GM08714 (cell line): ENCODE measurements at regions not wholly inside any gene's neighbourhood (a gene's known extent, or its start where the extent isn't known, plus 50 kb on each side); places are given as distances from the start of the nearest gene placed in this dataset.

Source experiments
- H3K4me3 ChIP-seq: fragments of 200-500 bp; sonication (Bioruptor generic); 2 replicates; pipeline ENCODE4 v1.5.1; 2014; ENCODE audit warnings: mild to moderate bottlenecking, low read length, inconsistent platforms
- ZNF274 ChIP-seq: IDR thresholded peaks from 2 replicates; pipeline ENCODE4 v1.6.1; 2012; ENCODE audit warnings: mild to moderate bottlenecking, low read depth, low read length

DNA sequence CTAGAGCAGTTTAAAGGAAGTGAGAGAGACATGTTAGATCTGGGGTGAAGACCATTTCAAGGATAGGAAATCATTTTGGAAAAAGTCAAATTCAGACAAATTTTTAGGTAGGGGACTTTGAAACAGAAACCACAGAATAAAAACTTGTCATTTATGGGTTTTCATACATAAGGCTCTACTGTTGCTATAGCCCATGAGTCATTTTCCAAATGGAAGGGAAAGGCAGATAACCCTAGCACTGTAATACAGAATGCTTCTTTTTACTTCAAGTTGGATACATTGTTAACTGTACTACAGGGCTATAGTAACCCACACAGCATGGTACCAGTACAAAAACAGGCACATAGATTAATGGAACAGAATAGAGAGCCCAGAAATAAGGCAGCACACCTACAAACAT lies 455.4 kb downstream of the EBF1 start:
- H3K4me3 ChIP-seq: no peak overlapping the region
- TF ChIP-seq ZNF274: no peak

DNA sequence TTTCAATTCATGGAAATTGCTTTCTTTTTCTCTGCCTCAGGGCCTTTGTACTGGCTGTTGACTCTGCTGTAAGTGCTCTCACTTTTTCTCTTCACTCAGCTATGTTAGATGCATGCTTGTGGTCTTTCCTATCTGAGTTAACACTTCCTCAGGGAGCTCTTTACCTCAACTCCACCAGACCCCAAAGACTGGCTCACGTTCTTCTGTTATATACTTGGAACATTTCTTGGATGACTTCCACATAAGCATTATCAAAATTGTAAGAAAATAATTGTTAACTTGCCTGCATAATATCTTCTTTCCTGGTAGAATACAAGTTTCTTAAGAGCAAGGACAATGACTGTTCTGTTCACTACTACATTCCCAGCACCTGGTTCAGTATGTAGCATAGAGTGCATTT lies 455.9 kb downstream of the EBF1 start:
- TF ChIP-seq ZNF274: no peak
- H3K4me3 ChIP-seq: no peak overlapping the region

GRCh38 chr5:158642879-158643278 lies 456.8 kb downstream of the EBF1 start:
- TF ChIP-seq ZNF274: no peak
- no peak overlapping the region for H3K4me3 ChIP-seq

GRCh38 chr5:158641016-158641415 lies 458.7 kb downstream of the EBF1 start:
- no peak overlapping the region for H3K4me3 ChIP-seq
- no peak for TF ChIP-seq ZNF274

GRCh38 chr5:158640593-158640980 lies 459.1 kb downstream of the EBF1 start:
- no peak for TF ChIP-seq ZNF274
- no peak overlapping the region for H3K4me3 ChIP-seq

- H3K4me3 ChIP-seq: no peak overlapping the region
- TF ChIP-seq ZNF274: no peak
Measured at GRCh38 chr5:158639881-158640592, 459.7 kb downstream of the EBF1 start.

DNA sequence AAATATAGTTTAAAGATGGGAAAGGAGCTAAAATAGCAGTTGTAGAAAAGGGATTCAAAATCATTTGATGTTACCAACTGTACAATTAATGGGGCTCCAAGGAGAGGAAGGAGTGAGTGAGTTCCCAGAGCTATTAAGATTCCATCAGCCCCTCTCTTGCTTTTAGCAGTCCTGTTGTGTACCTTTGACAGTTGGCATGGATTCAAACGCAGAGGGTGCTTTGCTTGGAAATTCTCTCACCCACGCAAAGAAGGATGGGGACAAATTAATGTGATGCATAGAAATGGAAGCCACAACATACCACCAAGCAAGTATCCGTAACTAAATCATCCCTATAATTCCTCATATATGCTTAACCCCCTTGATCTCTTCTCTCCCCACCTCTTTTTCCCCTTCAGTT lies 461.3 kb downstream of the EBF1 start:
- no peak for TF ChIP-seq ZNF274
- H3K4me3 ChIP-seq: no peak overlapping the region

DNA sequence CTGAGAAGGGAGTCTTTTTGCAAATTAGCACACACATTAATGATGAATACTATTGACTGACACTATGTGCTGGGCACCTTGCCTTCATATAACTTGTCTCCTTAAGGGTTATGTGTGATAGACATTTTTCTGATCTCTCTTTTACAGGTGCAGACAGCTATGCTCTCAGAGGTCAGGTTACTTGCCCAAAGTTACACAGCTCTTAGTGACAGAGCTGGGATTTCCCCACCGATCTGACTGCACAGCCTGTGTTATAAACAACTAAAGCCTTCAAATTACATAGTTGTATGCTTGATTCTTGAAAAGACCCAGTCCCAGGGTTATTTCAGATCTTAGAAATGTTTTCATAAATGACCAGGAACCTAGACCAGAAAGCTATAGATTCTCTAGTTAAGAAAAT lies 462.7 kb downstream of the EBF1 start:
- no peak overlapping the region for H3K4me3 ChIP-seq
- TF ChIP-seq ZNF274: no peak

GRCh38 chr5:158635565-158635964 lies 464.2 kb downstream of the EBF1 start:
- TF ChIP-seq ZNF274: no peak
- H3K4me3 ChIP-seq: no peak overlapping the region

- H3K4me3 ChIP-seq: no peak overlapping the region
- TF ChIP-seq ZNF274: no peak
Measured at GRCh38 chr5:158634714-158635113, 465.0 kb downstream of the EBF1 start.

DNA sequence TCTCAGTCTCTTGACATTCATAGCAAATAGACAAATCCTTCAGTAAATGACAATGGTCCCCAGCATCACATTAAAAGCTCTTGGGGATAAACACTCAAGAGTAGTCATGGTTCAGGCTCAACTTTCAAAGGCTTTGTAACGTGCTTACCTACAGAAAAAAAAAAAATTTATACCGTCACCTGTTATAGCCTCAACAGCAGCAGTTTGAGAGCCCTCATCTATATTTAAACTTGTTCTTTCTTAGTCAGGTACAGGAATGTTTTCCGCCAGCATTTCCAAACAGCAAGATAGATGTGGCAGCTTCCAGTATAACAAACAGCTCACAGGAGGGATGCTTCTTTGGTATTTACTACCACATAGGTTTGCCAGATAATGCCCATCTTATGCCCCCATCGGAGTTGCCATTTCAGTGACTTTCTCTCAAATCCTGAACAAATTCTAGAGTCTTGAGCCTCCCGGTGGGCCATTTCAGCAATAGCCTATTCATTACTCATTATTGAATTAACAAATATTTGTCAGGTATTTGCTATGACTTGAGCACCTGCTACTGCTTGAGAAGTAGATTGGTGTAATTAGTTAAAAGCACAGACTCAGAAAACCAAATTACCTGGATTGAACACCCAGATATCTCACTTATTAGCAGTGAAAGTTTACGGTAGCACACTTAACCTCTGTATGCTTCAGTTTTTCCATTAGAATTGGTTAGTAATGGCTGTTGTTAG lies 470.0 kb downstream of the EBF1 start:
- H3K4me3 ChIP-seq: no peak overlapping the region
- no peak for TF ChIP-seq ZNF274

- H3K4me3 ChIP-seq: no peak overlapping the region
- TF ChIP-seq ZNF274: no peak
Measured at GRCh38 chr5:158626718-158627117, 473.0 kb downstream of the EBF1 start.

DNA sequence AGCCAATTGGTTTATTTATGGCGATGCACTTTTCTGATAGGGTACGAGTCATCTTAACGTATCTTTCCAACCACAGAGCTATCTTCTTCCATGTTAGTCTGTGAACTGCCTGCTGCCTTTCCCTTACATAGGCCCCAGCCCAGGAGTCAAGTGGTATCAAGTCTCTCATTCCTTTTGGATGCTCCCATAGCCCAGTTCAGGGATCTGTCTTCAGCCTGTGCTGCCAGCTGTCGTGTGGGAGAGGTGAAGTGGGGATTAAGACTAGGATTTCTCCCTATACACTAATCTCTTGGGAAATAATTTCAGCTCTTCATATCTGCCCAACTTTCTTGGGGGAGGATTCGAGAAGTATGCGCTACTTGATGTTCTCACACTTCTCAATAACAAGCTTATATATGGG lies 475.7 kb downstream of the EBF1 start:
- no peak overlapping the region for H3K4me3 ChIP-seq
- no peak for TF ChIP-seq ZNF274

DNA sequence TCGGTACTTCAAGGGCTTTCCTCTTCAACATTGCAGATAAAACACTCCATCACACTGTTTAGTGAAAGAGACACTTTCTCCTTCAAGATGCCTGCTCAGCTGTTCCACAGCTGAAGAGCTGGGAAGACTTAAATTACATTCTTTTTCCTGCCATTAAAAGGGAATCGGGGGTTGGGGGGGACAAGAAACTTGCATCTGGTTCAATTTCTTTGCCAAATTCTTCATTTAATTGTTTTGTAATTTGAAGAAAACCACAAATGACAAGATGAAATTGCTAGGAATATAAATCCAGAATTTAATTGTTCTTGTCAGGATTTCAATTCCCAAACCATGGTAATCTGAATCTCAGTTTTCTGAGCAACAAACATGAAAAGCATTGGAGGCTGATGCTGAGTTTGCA lies 478.3 kb downstream of the EBF1 start:
- no peak for TF ChIP-seq ZNF274
- H3K4me3 ChIP-seq: no peak overlapping the region

- H3K4me3 ChIP-seq: no peak overlapping the region
- TF ChIP-seq ZNF274: no peak
Measured at GRCh38 chr5:158619083-158619788, 480.5 kb downstream of the EBF1 start.
